ENCODE measurements at regions not wholly inside any gene's neighbourhood (a gene's known extent, or its start where the extent isn't known, plus 50 kb on each side); places are given as distances from the start of the nearest gene placed in this dataset.

GRCh38 chr13:84661718-84662117 lies 779.4 kb upstream of the SLITRK1 start:
- no peak for DNase-seq (ENCODE audit: low read depth, low spot score)

DNA sequence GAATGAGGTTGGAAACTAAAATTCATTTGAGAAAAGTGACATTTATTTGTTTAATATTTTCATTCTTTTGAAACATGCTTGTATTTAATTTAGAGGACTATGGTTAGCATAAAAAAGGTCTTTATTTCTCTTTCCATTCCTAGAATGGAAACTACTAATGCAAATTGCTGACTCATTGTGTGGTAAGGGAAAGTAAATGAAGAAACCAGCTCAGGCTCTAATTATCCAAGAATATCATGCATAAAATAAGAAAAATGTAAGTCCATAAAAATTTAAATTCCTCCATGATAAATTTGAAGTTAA lies 777.0 kb upstream of the SLITRK1 start:
- DNase-seq (ENCODE audit: low read depth, low spot score), result peak; percentile 44

DNA sequence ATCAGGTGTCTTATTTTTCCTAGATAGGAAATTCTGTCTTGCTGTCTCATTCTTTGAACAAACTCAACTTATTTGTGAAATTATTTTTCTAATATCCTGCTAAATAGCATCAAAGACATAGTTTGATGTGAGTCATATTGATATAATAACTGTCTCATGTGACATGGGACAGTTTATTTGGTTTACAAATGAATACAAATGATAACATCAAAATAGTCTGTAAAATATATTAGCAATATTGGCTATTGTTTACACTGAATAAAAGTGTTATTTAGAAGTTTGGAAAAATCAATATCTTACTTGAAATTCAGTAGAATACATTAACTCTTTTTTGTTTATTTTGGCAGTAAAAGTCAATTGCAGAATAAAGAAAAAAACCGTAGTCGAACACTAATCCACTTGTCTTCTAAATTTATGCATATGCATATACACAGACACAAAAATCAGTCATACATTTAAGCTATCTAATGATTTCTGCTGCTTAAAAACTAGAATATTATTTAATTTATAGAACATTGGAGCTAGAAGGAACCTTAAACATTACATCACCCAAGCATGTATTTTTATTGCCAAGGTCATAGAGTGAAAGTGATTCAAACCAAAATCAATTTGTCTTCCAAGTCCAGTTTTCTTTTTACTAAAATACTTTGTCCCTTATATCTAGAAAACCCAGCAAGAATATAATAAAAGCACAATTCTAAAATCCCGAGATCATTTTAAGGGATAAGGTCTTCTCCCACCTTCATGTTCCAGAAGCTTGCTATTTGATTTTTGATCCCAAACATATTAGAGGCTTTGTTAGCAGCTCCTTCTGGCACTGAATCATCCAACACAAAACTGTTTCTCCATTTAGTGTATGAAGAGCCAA lies 776.5 kb upstream of the SLITRK1 start:
- no peak for DNase-seq (ENCODE audit: low read depth, low spot score)

DNA sequence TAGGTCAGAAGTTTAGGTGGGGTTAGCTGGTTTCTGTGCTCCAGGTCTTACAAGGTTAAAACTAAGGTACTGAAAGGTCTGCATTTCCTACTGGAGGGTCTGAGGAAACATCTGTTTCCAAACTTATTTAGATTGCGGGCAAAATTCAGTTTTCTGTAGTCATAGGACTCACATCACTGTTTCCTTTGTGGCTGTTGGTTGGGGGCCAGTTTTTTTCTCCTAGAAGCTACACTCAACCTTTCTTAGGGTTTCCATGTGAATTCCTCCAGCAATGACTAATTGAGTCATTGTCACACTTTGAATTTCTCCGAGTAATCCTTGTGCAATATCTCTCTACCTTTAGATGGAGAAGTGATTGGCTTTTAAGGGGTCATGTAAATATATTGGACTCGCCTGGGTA lies 773.4 kb upstream of the SLITRK1 start:
- DNase-seq (ENCODE audit: low read depth, low spot score), result peak; percentile 40

DNA sequence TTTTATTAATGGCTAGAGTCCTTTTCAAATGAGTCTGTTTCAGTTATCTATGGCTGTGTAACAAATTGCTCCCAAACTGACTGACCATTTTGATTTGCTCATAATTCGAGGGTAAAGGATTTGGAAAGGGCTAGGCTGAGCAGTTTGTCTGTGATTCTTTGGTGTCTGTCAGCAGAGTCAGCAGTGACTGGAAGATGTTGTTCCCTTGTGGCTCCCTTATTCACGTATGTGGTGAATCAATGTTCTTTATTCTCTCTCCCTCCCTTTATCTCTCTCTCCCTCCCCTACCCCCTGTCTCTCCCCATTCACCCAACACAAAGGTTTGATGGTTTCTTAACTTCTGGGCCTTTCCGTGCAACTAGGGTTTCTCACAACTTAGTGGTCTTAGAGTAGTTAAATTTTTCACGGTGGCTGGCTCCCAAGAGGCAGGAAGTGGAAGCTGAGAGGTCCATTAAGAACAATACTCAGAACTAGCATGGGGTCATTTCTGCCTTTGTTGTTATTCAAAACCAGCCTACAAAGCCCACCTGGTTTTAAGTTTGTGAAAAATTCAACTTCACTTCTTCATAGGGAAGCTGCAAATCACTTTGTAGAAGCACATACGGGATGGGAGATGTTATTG lies 772.5 kb upstream of the SLITRK1 start:
- DNase-seq (ENCODE audit: low read depth, low spot score), result no peak

DNA sequence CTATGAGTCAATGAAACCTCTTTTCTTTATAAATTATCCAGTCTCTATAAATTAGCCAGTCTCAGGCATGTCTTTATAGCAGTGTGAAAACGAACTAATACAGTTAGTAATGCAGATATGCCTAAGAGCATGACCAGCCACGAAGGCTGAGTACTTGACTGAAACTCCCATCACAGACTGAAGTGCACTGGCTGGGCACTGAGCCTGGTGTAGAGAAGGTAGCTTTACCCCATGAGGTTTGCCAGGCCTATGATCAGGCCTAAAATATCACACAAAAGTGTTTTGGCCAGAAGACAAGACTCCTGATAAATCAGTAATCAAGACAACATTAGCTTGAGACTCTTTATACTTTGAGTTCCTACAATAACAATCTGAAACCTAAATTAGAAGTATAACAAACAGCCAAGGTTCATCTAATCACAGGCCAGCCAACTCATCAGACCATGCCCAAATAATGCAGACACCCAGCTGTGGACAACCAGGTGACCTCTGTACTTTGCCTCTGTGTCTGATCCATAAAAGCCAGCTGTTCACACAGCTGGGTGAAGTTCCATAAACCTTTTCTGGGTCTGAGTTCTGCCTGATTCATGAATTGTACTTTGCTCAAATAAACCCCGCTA lies 771.8 kb upstream of the SLITRK1 start:
- DNase-seq (ENCODE audit: low read depth, low spot score), result no peak

DNA sequence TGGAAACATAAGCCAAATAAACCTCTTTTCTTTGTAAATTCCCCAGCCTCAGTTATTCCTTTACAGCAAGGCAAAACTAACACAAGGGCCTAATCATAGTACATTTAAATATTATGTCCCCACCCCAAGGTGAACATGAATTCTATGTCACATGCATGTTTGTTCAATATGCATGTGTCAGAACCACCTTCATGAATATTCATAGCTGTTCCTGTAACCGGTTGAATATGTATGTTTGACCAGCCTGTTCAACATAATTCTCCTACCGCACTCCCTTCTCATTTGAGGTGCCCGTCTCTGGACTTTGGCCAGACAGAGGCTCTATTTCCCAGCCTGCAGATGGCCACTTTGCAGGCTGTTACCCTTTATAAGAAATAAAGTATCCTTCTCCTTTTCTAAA lies 769.4 kb upstream of the SLITRK1 start:
- no peak for DNase-seq (ENCODE audit: low read depth, low spot score)

- DNase-seq (ENCODE audit: low read depth, low spot score), result peak; percentile 80
Measured at GRCh38 chr13:84651288-84651687, 769.0 kb upstream of the SLITRK1 start.

GRCh38 chr13:84649853-84650252 lies 767.6 kb upstream of the SLITRK1 start:
- DNase-seq (ENCODE audit: low read depth, low spot score), result no peak

- no peak for DNase-seq (ENCODE audit: low read depth, low spot score)
Measured at GRCh38 chr13:84648069-84648640, 765.9 kb upstream of the SLITRK1 start.

- no peak for DNase-seq (ENCODE audit: low read depth, low spot score)
Measured at GRCh38 chr13:84646957-84647356, 764.7 kb upstream of the SLITRK1 start.

DNA sequence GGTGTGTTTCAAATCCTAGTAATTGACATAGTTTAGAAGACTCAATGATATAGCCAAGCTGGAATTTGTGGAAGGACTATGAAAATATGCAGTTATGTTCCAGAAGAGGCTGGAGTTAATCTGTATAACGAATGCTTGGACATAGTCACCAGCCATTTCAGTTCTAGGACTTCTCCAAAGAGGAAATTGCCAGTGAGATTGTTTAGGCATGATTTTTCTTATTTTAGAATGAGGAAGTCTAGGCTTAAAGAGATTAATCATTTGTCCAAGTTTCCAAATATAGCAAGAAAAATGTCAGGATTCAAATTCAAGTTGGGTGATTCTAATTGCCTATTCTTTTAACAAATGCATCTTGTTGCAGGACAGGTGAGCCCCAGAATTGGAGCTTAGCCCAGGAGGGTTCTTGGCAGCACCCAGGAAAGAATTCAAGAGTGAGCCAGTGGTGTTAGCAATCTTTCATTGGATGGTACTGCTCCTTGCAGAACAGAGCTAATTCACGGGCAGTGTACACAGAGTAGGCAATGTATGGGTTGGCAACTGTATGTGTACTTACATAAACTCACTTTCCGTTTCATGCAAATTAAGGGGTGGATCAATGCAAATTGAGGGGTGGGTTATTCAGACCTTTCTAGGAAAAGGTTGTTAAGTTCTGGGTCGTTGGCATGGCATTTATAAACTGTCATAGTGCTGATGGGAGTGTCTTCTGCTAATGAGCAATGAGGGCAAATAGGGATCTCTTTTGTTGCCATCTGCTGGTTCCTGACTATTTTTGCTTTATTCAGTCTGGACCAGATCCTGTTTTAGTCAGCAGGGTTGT lies 763.1 kb upstream of the SLITRK1 start:
- peak; percentile 52 for DNase-seq (ENCODE audit: low read depth, low spot score)

- peak; percentile 51 for DNase-seq (ENCODE audit: low read depth, low spot score)
Measured at GRCh38 chr13:84641491-84641890, 759.2 kb upstream of the SLITRK1 start.

DNA sequence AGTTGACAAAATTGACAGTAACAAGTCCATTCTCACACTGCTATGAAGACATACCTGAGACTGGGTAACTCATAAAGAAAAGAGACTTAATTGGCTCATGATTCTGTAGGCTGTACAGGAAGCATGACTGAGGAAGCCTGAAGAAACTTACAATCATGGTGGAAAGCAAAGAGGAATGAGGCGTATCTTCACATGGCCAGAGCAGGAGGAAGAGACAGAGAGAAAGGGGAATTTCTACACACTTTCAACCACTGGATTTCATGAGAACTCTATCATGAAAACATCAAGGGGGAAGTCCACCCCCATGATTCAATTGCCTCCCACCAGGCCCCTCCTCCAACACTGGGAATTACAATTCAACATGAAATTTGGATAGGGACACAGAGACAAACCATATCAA lies 758.4 kb upstream of the SLITRK1 start:
- DNase-seq (ENCODE audit: low read depth, low spot score), result no peak

DNA sequence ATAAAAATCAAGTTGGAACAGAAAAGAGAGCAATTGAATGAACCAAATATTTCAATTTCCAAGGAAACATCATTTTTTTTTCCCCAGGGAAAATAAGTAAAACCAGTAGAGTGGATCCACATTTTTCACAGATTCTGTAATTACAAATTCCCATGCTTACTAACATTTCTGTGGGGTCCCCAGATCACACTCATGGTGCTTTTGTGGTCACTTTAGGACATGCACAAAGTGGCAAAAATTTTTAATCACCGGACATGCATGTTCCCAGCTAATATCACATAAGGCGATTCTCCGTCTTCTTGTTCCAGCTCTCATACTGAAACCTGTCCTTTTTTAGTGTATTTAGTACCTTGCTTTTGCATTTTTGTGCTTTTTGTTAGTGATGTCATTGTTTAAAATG lies 748.2 kb upstream of the SLITRK1 start:
- DNase-seq (ENCODE audit: low read depth, low spot score), result no peak

DNA sequence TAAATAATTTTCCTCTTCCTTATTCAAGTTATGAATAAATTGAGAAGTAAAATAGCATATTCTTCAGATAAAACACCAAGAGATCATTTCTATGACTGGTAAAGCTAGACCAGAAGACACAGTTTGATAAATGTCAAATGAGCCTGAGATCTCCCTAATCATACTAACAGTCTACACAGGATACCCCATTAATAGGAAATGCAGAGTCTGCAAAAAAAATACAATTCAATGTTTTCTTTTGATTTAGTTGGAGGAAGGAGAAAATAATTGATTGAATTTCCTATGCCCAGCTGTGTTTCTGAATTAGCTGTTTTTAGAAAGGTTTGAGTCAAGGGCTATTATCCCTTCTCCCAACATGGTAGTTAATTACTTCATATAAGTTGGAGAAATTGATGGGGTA lies 734.6 kb upstream of the SLITRK1 start:
- DNase-seq (ENCODE audit: low read depth, low spot score), result no peak

DNA sequence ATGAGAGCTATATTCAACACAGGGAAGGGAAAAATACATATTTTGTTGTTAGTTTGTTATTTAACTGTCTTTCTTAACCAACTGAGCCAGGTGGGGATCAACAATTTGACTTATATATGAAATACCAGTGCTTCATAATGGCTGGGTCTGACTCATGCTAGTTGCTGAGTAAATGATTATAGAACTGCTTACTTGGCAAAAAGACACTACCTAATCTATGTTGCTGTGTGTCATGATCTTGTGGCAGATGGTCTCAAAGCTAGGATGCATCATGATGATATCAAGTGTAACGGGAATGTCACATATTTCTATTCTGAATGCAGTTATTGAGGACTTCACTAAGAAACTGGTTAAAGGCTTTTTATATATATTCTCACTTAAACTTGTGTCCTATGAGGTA lies 727.4 kb upstream of the SLITRK1 start:
- DNase-seq (ENCODE audit: low read depth, low spot score), result peak; percentile 14

GRCh38 chr13:84607261-84608013 lies 725.2 kb upstream of the SLITRK1 start:
- DNase-seq (ENCODE audit: low read depth, low spot score), result peak; percentile 86

DNA sequence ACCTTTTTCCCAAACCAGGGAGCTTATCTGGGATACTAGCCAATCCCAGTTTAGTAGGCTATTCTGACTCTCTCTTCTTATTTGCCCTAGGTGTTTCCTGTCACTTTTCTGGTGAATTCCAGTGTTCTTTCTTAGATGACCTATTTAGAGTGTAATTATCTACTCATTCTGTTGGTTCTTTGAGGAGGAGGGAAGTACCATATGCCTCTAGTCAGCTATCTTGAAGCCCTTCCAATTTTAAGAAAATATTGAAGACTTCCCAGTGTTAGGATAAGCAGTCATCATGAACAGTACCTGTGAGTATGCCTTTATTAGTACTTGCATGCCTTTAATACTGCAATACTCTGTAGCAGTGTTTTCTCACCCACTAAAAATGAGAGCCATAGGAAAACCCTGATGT lies 724.3 kb upstream of the SLITRK1 start:
- DNase-seq (ENCODE audit: low read depth, low spot score), result no peak

DNA sequence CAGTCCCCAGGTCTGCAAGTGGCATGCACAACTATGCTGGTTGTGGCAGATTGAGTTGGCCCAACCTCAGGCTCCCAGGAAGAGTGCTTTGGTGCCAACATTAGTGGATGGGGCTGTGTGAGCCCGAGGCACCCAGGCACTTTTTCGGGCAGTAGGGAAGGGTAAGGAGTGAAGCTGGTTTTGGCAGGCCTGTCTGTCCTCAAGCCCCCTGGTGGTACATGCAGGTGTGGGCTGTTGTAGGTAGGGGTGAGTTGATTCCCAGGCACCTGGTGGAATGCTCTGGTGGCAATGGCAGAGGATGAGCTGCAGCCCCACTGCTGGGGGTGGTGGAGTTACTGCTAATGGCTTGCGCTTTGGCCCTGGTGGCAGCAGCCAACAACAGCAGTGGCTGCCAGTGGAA lies 723.7 kb upstream of the SLITRK1 start:
- no peak for DNase-seq (ENCODE audit: low read depth, low spot score)

DNA sequence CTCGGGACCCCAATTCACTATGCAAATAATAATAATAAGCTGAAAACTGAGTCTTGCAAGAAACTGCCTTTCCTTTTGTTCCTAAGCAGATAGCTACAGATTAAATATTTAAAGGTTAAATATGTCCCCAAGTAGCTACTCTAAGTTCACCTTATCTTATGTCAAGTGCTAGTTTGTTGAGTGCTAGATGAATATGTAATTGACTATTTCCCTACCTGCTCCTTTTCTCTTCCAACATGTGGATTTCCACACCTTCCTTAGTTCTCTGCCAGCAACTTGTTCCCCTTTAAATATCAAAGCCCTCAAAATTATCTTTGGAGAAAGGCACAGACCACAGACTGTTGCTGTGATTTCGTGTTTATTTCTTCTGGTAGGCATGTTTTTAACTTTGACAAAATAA lies 709.2 kb upstream of the SLITRK1 start:
- no peak for DNase-seq (ENCODE audit: low read depth, low spot score)

Measured in astrocyte of the hippocampus (primary cell).